A673 (cell line): ENCODE measurements at regions not wholly inside any gene's neighbourhood (a gene's known extent, or its start where the extent isn't known, plus 50 kb on each side); places are given as distances from the start of the nearest gene placed in this dataset.

Source experiments
- EZH2 ChIP-seq: fragments of 200-600 bp; sonication (generic); IDR thresholded peaks from 2 replicates; pipeline ENCODE4 v1.6.1; 2017; ENCODE audit warnings: borderline replicate concordance, low read depth, mild to moderate bottlenecking, mixed read lengths, antibody characterized with exemption, low read length; ENCODE audit not compliant: poor library complexity, severe bottlenecking
- TF ChIP-seq, protein P1 (sequence below): fragments of 300-800, 200-600 bp; sonication (generic); conservative IDR thresholded peaks from 2 replicates; pipeline ENCODE4 v1.5.1; 2017; ENCODE audit warnings: low read depth, mild to moderate bottlenecking, antibody characterized with exemption, low read length, moderate library complexity, mixed read lengths

DNA sequence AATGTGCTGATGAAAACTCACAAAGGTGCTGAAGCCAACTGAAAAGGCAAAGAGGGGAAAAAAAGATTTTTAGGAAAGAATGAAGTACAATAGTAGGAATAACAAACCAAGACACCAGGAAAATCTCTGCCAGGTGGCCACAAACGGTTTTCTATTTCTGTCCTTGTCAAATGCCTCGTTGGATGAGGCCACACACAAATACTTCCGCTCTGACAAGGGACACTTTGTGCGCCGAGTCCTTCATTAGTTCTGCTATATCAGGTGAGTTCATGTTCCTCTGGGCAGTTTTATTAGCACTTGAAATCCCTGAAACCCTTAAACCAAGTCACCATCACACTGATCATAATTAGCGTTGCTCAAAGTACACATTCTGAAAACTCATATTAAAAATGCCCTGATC, 373.1 kb downstream of the VPS13C start:
- TF ChIP-seq, protein P1, sequence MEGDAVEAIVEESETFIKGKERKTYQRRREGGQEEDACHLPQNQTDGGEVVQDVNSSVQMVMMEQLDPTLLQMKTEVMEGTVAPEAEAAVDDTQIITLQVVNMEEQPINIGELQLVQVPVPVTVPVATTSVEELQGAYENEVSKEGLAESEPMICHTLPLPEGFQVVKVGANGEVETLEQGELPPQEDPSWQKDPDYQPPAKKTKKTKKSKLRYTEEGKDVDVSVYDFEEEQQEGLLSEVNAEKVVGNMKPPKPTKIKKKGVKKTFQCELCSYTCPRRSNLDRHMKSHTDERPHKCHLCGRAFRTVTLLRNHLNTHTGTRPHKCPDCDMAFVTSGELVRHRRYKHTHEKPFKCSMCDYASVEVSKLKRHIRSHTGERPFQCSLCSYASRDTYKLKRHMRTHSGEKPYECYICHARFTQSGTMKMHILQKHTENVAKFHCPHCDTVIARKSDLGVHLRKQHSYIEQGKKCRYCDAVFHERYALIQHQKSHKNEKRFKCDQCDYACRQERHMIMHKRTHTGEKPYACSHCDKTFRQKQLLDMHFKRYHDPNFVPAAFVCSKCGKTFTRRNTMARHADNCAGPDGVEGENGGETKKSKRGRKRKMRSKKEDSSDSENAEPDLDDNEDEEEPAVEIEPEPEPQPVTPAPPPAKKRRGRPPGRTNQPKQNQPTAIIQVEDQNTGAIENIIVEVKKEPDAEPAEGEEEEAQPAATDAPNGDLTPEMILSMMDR = no peak
- no peak for TF ChIP-seq EZH2
